ENCODE measurements at regions not wholly inside any gene's neighbourhood (a gene's known extent, or its start where the extent isn't known, plus 50 kb on each side); places are given as distances from the start of the nearest gene placed in this dataset.

DNA sequence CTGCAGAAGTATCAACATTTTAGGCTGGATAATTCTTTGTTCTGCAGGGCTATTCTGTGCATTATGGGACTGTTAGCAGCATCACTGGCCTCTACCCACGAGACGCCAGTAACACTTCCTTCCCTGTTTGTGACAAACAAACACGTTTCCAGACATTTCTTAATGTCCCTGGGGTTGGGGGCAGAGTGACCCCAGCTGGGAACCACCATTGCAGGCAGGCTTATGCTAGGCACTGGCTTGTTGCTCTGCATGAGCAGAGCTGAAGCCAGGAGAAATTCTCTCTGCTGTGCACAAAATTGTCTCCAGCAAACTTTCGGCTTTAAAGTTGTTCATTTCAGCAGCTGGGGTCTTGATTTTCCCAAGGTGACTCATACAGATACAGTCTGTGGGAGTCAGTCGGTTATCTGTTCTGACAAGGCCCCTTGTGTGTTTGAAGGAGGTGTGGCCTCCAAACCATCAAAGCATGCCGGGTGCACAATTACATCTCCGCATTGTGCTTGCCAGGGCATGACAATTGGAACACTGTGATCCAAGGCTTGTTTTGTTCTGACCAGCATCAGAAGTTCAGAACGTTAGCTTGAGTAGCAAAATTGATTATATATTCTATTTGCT lies 156.4 kb upstream of the BOD1L1 start:
- H3K4me1 ChIP-seq, result no peaks in the 10 kb centered on the region
- no peaks in the 10 kb centered on the region for H3K9me3 ChIP-seq
- no peak overlapping the region for H3K4me3 ChIP-seq
- no peaks in the 10 kb centered on the region for H3K36me3 ChIP-seq (ENCODE audit: insufficient read depth in 1 of 2, low read depth in 1 of 2)
- intact Hi-C loops (cut with DNase I), result no loop called here
- 39 to 52% (median 47%) methylated on average over 8 of the region's 8 CpGs for WGBS, 3 donors
- no peak overlapping the region for H3K27ac ChIP-seq
- no peak for ATAC-seq
- TF ChIP-seq, protein P1, sequence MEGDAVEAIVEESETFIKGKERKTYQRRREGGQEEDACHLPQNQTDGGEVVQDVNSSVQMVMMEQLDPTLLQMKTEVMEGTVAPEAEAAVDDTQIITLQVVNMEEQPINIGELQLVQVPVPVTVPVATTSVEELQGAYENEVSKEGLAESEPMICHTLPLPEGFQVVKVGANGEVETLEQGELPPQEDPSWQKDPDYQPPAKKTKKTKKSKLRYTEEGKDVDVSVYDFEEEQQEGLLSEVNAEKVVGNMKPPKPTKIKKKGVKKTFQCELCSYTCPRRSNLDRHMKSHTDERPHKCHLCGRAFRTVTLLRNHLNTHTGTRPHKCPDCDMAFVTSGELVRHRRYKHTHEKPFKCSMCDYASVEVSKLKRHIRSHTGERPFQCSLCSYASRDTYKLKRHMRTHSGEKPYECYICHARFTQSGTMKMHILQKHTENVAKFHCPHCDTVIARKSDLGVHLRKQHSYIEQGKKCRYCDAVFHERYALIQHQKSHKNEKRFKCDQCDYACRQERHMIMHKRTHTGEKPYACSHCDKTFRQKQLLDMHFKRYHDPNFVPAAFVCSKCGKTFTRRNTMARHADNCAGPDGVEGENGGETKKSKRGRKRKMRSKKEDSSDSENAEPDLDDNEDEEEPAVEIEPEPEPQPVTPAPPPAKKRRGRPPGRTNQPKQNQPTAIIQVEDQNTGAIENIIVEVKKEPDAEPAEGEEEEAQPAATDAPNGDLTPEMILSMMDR (IDR thresholded peaks at IDR 0.05), result no peak
- no peaks in the 10 kb centered on the region for H3K27me3 ChIP-seq (ENCODE audit: insufficient read depth in 3 of 3, low read length in 2 of 3)
- no peak for DNase-seq

DNA sequence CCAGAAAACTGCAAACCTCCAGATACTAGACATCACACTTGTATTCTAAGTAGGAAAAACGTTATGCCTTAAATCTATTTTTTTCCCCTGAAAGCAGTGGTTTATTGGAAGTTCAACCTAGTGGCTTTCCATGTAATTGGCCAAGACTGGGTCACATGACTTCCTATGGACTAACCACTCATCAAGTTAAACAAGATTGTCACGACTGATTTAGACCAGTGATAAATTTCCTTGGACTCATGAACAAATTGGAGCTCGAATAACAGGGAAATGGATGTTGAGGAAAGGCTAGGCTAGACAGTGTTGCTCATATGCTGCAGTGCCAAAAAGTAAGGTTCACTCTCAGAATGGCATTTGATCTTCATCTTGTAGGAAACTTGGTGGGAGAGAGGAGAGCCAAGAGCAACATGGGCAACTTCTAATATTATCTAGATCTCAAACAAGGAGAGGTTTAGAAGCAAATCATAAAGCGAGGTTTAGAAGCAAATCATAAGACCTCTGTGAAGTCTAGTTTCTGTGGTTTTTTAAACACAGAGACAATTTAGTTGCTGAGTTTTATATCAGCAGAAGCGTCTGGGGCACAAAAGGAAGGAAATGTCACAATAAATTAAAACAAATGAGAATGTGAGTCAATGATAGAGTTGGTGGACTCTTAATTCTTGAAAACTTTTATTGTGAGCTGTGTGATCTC lies 165.6 kb upstream of the BOD1L1 start:
- Histone ChIP-seq H3K4me3 (no peak overlapping the region), H3K36me3 (ENCODE audit: insufficient read depth in 1 of 2, low read depth in 1 of 2) (no peaks in the 10 kb centered on the region), H3K4me1 (no peaks in the 10 kb centered on the region), H3K27ac (no peak overlapping the region), H3K9me3 (no peaks in the 10 kb centered on the region), H3K27me3 (ENCODE audit: insufficient read depth in 3 of 3, low read length in 2 of 3) (no peaks in the 10 kb centered on the region)
- TF ChIP-seq, protein P1 (IDR thresholded peaks at IDR 0.05), result no peak
- DNase-seq (no peak), ATAC-seq (no peak)
- 36 to 46% (median 43%) methylated on average over 5 of the region's 5 CpGs for WGBS, 3 donors
- intact Hi-C loops (cut with DNase I), result no loop called here

DNA sequence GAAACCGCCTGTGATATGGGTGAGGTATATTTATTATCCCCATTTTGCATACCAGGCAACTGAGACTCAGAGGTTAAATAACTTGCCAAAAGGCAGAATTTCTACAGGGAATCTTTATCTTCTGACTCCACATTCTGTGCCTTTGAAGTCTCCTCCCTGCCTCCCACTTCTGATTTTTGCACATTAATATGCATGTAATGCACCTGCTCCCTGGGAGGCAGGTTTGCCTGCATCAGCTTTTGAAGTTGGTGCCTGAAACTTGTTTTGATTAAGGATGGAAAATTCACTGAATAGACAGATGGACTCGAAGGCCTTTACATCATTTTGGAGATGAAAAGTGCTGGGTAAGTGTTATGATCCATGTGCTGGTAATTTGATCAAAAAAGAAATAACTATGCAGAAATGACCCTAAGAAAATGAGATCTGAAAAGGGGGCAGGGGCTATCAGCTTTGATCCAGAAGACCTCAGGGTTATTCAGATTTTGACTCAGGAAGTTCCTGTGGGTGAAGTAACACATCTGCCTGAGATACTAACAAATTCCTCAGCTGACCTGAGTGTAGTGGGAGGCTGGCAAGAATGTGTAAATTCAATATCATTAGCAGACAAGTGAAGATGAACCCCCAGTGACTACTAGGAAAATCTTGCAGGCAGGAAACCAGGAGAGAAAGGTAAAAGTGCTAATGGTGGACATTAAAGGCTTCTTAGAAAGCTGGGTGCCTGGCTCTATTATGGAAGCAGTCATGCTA lies 167.5 kb upstream of the BOD1L1 start:
- intact Hi-C loops (cut with DNase I), result no loop called here
- DNase-seq, result no peak
- TF ChIP-seq, protein P1 (IDR thresholded peaks at IDR 0.05), result no peak
- H3K36me3 ChIP-seq (ENCODE audit: insufficient read depth in 1 of 2, low read depth in 1 of 2), result no peaks in the 10 kb centered on the region
- WGBS, 3 donors, result 64 to 68% (median 65%) methylated on average over 2 of the region's 2 CpGs
- no peaks in the 10 kb centered on the region for H3K27me3 ChIP-seq (ENCODE audit: insufficient read depth in 3 of 3, low read length in 2 of 3)
- H3K4me3 ChIP-seq, result no peak overlapping the region
- ATAC-seq, result no peak
- H3K9me3 ChIP-seq, result no peaks in the 10 kb centered on the region
- H3K27ac ChIP-seq, result no peak overlapping the region
- H3K4me1 ChIP-seq, result no peaks in the 10 kb centered on the region

DNA sequence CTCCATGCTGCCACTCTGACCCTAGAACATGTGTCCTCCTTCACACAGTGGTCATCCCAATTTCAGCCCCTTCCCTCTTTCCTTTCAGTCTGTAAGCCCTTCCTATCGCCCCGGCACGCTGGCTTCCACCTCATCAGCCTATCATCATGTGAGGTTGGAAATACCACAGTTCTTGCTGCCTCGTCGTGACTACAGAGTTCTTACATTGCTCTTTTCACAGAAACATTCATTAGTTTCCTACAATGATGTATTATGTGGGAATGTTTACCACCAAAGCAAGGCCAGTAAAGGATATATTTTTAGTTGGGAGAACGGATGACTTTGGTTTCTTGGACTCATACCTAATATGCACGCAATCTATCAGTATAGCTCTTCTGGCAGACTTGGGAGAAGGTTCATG lies 169.5 kb upstream of the BOD1L1 start:
- WGBS, 3 donors, result 78 to 87% (median 82%) methylated on average over 7 of the region's 7 CpGs
- TF ChIP-seq, protein P1 (IDR thresholded peaks at IDR 0.05), result no peak
- intact Hi-C loops (cut with DNase I), result no loop called here
- Histone ChIP-seq H3K4me3 (no peak overlapping the region), H3K27me3 (ENCODE audit: insufficient read depth in 3 of 3, low read length in 2 of 3) (no peaks in the 10 kb centered on the region), H3K27ac (no peak overlapping the region), H3K36me3 (ENCODE audit: insufficient read depth in 1 of 2, low read depth in 1 of 2) (no peaks in the 10 kb centered on the region), H3K9me3 (no peaks in the 10 kb centered on the region), H3K4me1 (no peaks in the 10 kb centered on the region)
- DNase-seq (no peak), ATAC-seq (no peak)
